ENCODE measurements at regions not wholly inside any gene's neighbourhood (a gene's known extent, or its start where the extent isn't known, plus 50 kb on each side); places are given as distances from the start of the nearest gene placed in this dataset.

- peaks cover 0 to 13% (median 0%) of the 10 kb centered on the region in 3 experiments; a peak in 3 of 7 replicates for H3K36me3 Mint-ChIP-seq (ENCODE audit: insufficient read depth in 1 of 3, low read depth in 3 of 3)
- no peak for DNase-seq
- Histone ChIP-seq H3K27ac (ENCODE audit: insufficient read length, low read depth, low read length) (no peak overlapping the region), H3K23me2 (ENCODE audit: insufficient read length, low read depth, low read length, poor library complexity, severe bottlenecking) (no peaks in the 10 kb centered on the region), H3K18ac (ENCODE audit: insufficient read length, low read depth, low read length) (no peak overlapping the region), H3K56ac (ENCODE audit: insufficient read length, low read depth, low read length) (no peak overlapping the region), H2AFZ (ENCODE audit: low read length) (no peak overlapping the region), H2BK120ac (ENCODE audit: low read depth, low read length, poor library complexity, severe bottlenecking) (no peak overlapping the region), H3K4me2 (ENCODE audit: insufficient read depth, insufficient read length, low read length) (no peak overlapping the region), H3T11ph (ENCODE audit: low read length) (no peak overlapping the region), H3K4ac (ENCODE audit: low read depth, low read length) (no peak overlapping the region), H3K9ac (ENCODE audit: extremely low read depth, insufficient read length, low read length) (no peak overlapping the region), H3K9me3 (ENCODE audit: control insufficient read depth, low read depth, low read length) (no peaks in the 10 kb centered on the region), H2BK12ac (ENCODE audit: insufficient read length, low read depth, low read length) (no peak overlapping the region), H2BK15ac (ENCODE audit: low read depth, low read length) (no peak overlapping the region), H3K79me2 (ENCODE audit: insufficient read depth, low read length) (no peaks in the 10 kb centered on the region), H3K79me1 (ENCODE audit: insufficient read depth, low read depth, low read length, poor library complexity, severe bottlenecking) (no peaks in the 10 kb centered on the region), H3K27me3 (ENCODE audit: insufficient read depth, low read length) (no peaks in the 10 kb centered on the region), H2BK20ac (ENCODE audit: low read depth, low read length, poor library complexity, severe bottlenecking) (no peak overlapping the region), H4K91ac (ENCODE audit: insufficient read length, low read depth, low read length) (no peak overlapping the region), H2BK5ac (ENCODE audit: insufficient read length, low read length) (no peak overlapping the region), H2AK5ac (ENCODE audit: insufficient read length, low read length) (no peak overlapping the region), H4K5ac (ENCODE audit: insufficient read length, low read depth, low read length) (no peak overlapping the region), H4K8ac (replicated peaks; ENCODE audit: insufficient read length, low read depth, low read length) (no peak overlapping the region), H4K20me1 (ENCODE audit: control insufficient read depth, insufficient read depth, insufficient read length) (no peaks in the 10 kb centered on the region), H3K23ac (ENCODE audit: insufficient read length, low read depth, low read length) (no peak overlapping the region), H3K4me1 (ENCODE audit: insufficient read depth, low read length) (no peaks in the 10 kb centered on the region), H3K14ac (ENCODE audit: insufficient read depth, low read length) (no peak overlapping the region)
- peaks cover 10 to 12% of the 10 kb centered on the region in 2 experiments; a peak in 3 of 5 replicates for H3K9me3 Mint-ChIP-seq
- no peak overlapping the region for H3K4me3 Mint-ChIP-seq
- H3K27me3 Mint-ChIP-seq (ENCODE audit: low read depth) = no peaks in the 10 kb centered on the region; the same call in 1 of the 2 replicates
- peaks cover 3 to 5% of the 10 kb centered on the region in 2 experiments; a peak in 1 of 4 replicates for H3K4me1 Mint-ChIP-seq
- no peak for TF ChIP-seq CTCF (conservative IDR thresholded peaks at IDR 0.05)
- H3K27ac Mint-ChIP-seq = no peak overlapping the region
- 100% methylated on average over 1 of the region's 1 CpG for WGBS (ENCODE audit: extremely low coverage, insufficient read length, low lambda C conversion rate)
Observed at GRCh38 chr9:115730845-115731244, 422.7 kb upstream of the PAPPA start.
